ENCODE measurements at regions not wholly inside any gene's neighbourhood (a gene's known extent, or its start where the extent isn't known, plus 50 kb on each side); places are given as distances from the start of the nearest gene placed in this dataset.

- no peaks in the 10 kb centered on the region for H3K9me3 ChIP-seq (ENCODE audit: control insufficient read depth, insufficient read depth, low read length)
- H3K27me3 ChIP-seq (ENCODE audit: control insufficient read depth, low read length) = no peaks in the 10 kb centered on the region
- peaks cover 16% of the 10 kb centered on the region for H3K79me2 ChIP-seq (ENCODE audit: control insufficient read depth, low read length)
- peak overlapping the region; percentile 90; the same call in 1 of the 2 replicates for H3K27ac ChIP-seq (ENCODE audit: low read depth, low read length)
- H3K4me2 ChIP-seq (ENCODE audit: low read length) = peak overlapping the region; percentile 97
- no peaks in the 10 kb centered on the region for H3K9me2 ChIP-seq (replicated peaks; ENCODE audit: control insufficient read depth, low read length)
- no peaks in the 10 kb centered on the region for H4K20me1 ChIP-seq (ENCODE audit: control insufficient read depth, insufficient read depth, low read depth, low read length)
- H3K4me3 ChIP-seq (ENCODE audit: low read length) = peak overlapping the region; percentile 79
- peaks cover 74% of the 10 kb centered on the region for H3K4me1 ChIP-seq (ENCODE audit: control insufficient read depth, low read length)
- TF ChIP-seq EZH2phosphoT487 (IDR thresholded peaks at IDR 0.05; ENCODE audit: borderline replicate concordance, low read length) = no peak
- TF ChIP-seq, protein P1, sequence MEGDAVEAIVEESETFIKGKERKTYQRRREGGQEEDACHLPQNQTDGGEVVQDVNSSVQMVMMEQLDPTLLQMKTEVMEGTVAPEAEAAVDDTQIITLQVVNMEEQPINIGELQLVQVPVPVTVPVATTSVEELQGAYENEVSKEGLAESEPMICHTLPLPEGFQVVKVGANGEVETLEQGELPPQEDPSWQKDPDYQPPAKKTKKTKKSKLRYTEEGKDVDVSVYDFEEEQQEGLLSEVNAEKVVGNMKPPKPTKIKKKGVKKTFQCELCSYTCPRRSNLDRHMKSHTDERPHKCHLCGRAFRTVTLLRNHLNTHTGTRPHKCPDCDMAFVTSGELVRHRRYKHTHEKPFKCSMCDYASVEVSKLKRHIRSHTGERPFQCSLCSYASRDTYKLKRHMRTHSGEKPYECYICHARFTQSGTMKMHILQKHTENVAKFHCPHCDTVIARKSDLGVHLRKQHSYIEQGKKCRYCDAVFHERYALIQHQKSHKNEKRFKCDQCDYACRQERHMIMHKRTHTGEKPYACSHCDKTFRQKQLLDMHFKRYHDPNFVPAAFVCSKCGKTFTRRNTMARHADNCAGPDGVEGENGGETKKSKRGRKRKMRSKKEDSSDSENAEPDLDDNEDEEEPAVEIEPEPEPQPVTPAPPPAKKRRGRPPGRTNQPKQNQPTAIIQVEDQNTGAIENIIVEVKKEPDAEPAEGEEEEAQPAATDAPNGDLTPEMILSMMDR (IDR thresholded peaks at IDR 0.05; ENCODE audit: low read depth, low read length, poor library complexity, severe bottlenecking) = no peak
- H3F3A ChIP-seq (ENCODE audit: control insufficient read depth, insufficient read depth) = peaks cover 18% of the 10 kb centered on the region
- peaks cover 28% of the 10 kb centered on the region for H3K36me3 ChIP-seq (ENCODE audit: control insufficient read depth, low read length)
These were observed 109.1 kb upstream of the ID2 start for GRCh38 chr2:8572712-8573233.

DNA sequence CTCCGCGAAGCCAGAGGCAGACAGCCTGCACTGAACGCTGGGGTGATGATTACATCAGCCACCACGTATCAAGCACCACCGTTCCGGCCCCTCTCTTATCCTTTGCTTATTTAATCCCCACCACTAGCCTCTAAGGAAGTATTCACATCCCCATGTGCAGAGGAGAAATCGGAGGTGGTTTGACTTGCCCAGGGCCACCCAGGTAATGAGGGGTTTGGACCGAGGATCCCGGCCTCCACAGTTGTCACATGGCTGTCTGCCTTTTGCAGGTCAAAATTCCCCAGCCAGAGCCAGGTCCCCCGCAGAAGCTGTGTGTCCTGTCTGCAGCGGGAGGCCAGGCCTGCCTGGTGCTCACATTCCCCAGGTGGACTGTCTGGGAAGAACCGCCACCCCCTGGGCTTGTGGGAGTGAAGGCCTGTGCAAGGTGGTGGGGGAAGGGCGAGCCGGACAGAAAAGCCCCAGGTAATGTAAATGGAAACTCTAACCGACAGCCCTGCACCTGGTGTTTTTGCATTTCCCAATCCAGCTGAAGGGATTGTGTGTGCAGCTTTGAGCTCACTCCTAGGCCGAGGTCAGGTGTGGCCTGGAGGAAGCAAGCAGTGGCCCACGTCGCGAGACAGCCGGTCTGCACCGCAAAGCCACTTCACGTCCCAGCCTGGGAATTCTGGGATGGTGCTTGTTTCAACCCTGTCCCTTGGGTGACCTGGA, 108.5 kb upstream of the ID2 start:
- H3K36me3 ChIP-seq (ENCODE audit: control insufficient read depth, low read length) = peaks cover 28% of the 10 kb centered on the region
- no peaks in the 10 kb centered on the region for H3K27me3 ChIP-seq (ENCODE audit: control insufficient read depth, low read length)
- peak overlapping the region; percentile 79 for H3K4me3 ChIP-seq (ENCODE audit: low read length)

GRCh38 chr2:8573942-8574195, 108.0 kb upstream of the ID2 start:
- Histone ChIP-seq H3K27ac (ENCODE audit: low read depth, low read length) (peak overlapping the region; percentile 90), H3K9me2 (replicated peaks; ENCODE audit: control insufficient read depth, low read length) (no peaks in the 10 kb centered on the region), H3K9me3 (ENCODE audit: control insufficient read depth, insufficient read depth, low read length) (no peaks in the 10 kb centered on the region), H3K4me1 (ENCODE audit: control insufficient read depth, low read length) (peaks cover 82% of the 10 kb centered on the region), H4K20me1 (ENCODE audit: control insufficient read depth, insufficient read depth, low read depth, low read length) (no peaks in the 10 kb centered on the region), H3F3A (ENCODE audit: control insufficient read depth, insufficient read depth) (peaks cover 24% of the 10 kb centered on the region), H3K36me3 (ENCODE audit: control insufficient read depth, low read length) (peaks cover 28% of the 10 kb centered on the region), H3K4me3 (ENCODE audit: low read length) (peak overlapping the region; percentile 79), H3K4me2 (ENCODE audit: low read length) (peak overlapping the region; percentile 97), H3K79me2 (ENCODE audit: control insufficient read depth, low read length) (peaks cover 16% of the 10 kb centered on the region), H3K27me3 (ENCODE audit: control insufficient read depth, low read length) (no peaks in the 10 kb centered on the region)
- TF ChIP-seq EZH2phosphoT487 (IDR thresholded peaks at IDR 0.05; ENCODE audit: borderline replicate concordance, low read length) = no peak
- TF ChIP-seq, protein P1 (IDR thresholded peaks at IDR 0.05; ENCODE audit: low read depth, low read length, poor library complexity, severe bottlenecking) = no peak

More for the DNA sequence above, 108.5 kb upstream of the ID2 start:
- peak overlapping the region; percentile 90 for H3K27ac ChIP-seq (ENCODE audit: low read depth, low read length)
- no peaks in the 10 kb centered on the region for H3K9me3 ChIP-seq (ENCODE audit: control insufficient read depth, insufficient read depth, low read length)
- H3F3A ChIP-seq (ENCODE audit: control insufficient read depth, insufficient read depth) = peaks cover 21% of the 10 kb centered on the region
- H4K20me1 ChIP-seq (ENCODE audit: control insufficient read depth, insufficient read depth, low read depth, low read length) = no peaks in the 10 kb centered on the region
- no peaks in the 10 kb centered on the region for H3K9me2 ChIP-seq (replicated peaks; ENCODE audit: control insufficient read depth, low read length)
- H3K4me1 ChIP-seq (ENCODE audit: control insufficient read depth, low read length) = peaks cover 77% of the 10 kb centered on the region
- no peak for TF ChIP-seq EZH2phosphoT487 (IDR thresholded peaks at IDR 0.05; ENCODE audit: borderline replicate concordance, low read length)
- TF ChIP-seq, protein P1 (IDR thresholded peaks at IDR 0.05; ENCODE audit: low read depth, low read length, poor library complexity, severe bottlenecking) = no peak
- H3K4me2 ChIP-seq (ENCODE audit: low read length) = peak overlapping the region; percentile 97
- H3K79me2 ChIP-seq (ENCODE audit: control insufficient read depth, low read length) = peaks cover 16% of the 10 kb centered on the region

Measured in DOHH2 (cell line).